Mucosa of rectum (tissue), 2 donors: ENCODE measurements at regions not wholly inside any gene's neighbourhood (a gene's known extent, or its start where the extent isn't known, plus 50 kb on each side); places are given as distances from the start of the nearest gene placed in this dataset.
A peak's percentile ranks its signal among the peaks of the same experiment; 100 is the strongest.
"Not testable (repeated sequence)": the region's sequence is repeated elsewhere in the genome, so short reads cannot be mapped to it uniquely, and the experiment has no call there.

ENCODE experiments used
- H3K27ac ChIP-seq, 2 donors: one replicate each; pipeline ENCODE4 v1.7.0; 2013; ENCODE audit warnings: inconsistent platforms in 2 of 2, low read depth in 2 of 2, low read length in 2 of 2
- H3K27me3 ChIP-seq, 2 donors: one replicate each; pipeline ENCODE4 v1.7.0; 2013; ENCODE audit warnings: low read length in 2 of 2; ENCODE audit not compliant: control insufficient read depth in 2 of 2, insufficient read depth in 2 of 2
- H3K36me3 ChIP-seq, 2 donors: one replicate each; pipeline ENCODE4 v1.7.0; 2013; ENCODE audit warnings: low read length in 2 of 2; ENCODE audit not compliant: control insufficient read depth in 2 of 2, insufficient read depth in 2 of 2
- H3K4me1 ChIP-seq, 2 donors: one replicate each; pipeline ENCODE4 v1.7.0; 2013; ENCODE audit warnings: low read length in 2 of 2, mild to moderate bottlenecking in 1 of 2; ENCODE audit not compliant: control insufficient read depth in 2 of 2, insufficient read depth in 2 of 2
- H3K4me3 ChIP-seq, 2 donors: one replicate each; pipeline ENCODE4 v1.7.0; 2013; ENCODE audit warnings: low read length in 2 of 2
- H3K9ac ChIP-seq, 2 donors: one replicate each; pipeline ENCODE4 v1.7.0; 2013; ENCODE audit warnings: low read length in 2 of 2, low read depth in 1 of 2, mild to moderate bottlenecking in 1 of 2
- H3K9me3 ChIP-seq, 2 donors: one replicate each; pipeline ENCODE4 v1.7.0; 2013; ENCODE audit warnings: low read length in 2 of 2; ENCODE audit not compliant: control insufficient read depth in 2 of 2
- donor health status: healthy.
- donor health status: Normal muscosa, but diverticular disease.

DNA sequence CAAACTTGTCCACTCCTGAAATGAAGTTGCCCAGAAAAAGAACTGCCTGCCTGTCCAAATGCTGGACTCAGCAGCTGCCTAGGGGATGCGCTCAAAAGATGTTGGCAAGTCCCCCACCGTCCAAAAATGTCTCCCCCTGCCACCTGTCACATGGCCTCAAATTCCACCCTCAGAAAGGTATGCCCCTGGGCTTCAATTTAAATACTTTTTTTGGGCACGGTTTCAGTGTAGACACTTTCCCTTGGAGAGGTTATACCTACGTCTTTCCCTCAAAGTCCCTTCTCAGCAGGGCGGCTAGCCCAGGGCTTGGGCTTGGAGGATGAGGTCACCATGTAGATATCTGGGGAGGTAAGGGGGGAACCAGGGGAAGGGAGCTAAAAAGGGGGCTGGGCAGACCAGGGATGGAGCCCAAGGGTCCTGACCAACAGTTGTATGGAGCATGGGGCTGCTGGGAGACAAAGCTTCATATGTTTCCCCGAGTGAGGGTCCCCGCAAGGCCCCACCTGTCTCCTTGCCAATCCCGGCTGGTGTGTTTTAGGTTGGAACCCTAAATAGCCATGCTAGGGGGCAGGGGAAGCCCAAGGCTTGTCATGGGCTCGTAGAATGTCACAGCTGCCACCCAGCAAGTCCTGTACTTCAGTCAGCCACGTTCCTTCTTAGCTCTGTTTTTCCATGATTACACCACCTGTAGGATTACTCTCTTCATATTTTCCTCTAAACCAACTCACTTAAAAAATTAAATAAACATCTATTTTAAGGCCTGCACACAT is 131.2 kb upstream of the TBX3 start:
- Histone ChIP-seq H3K27ac (no peak overlapping the region), H3K36me3 (no peaks in the 10 kb centered on the region), H3K4me1 (peaks cover 0 to 3% of the 10 kb centered on the region in 2 donors), H3K4me3 (no peak overlapping the region), H3K9me3 (no peaks in the 10 kb centered on the region), H3K9ac (no peak overlapping the region), H3K27me3 (peaks cover 0 to 3% of the 10 kb centered on the region in 2 donors)

DNA sequence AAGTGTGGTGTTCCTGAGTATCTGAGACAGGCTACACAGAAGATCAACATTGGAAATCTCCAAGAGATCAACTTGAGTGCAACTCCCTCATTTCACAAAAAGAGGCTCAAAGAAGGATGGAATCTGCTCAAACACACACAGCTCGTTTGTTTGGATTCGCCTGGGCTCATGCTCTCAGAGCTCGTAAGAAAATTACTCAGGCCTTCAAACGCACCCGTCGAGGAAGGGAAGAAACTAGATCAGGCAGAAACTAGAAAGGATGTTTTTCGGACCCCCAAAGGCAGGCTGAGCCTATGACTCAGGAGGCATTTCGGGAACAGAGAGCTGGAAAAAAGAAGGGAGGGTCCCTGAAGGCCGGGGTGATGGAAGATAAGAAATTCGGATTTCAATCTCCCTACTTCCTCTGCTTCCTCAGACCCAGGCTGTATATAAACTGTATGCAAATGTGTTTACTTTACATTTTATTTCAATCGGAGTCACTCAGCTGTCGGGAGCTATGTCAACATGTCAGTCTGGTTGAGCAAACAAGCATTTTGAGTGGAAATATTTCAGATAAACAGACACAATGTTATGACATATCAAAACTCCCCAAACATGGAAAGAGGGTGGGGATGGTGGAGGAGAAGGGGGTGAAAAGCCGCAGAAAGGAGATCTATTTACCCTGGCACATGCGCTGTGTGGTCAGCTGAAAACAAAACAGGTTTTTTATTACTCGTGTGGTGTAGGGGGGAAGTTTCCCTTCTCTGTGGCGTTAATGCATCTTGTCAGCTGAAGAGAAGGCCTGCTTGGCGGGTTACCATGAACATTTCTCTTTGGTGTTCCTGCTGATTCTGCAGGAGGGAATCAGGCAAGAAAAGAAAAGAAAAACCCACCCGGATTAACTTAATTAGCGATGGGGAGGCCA is 129.1 kb upstream of the TBX3 start:
- Histone ChIP-seq H3K4me1 (peaks cover 0 to 3% of the 10 kb centered on the region in 2 donors), H3K9ac (no peak overlapping the region), H3K36me3 (no peaks in the 10 kb centered on the region), H3K4me3 (peak overlapping the region in 1 of 2 donors; percentile 44), H3K27me3 (peaks cover 0 to 3% of the 10 kb centered on the region in 2 donors), H3K9me3 (no peaks in the 10 kb centered on the region), H3K27ac (peak overlapping the region; percentile 26 to 48)

DNA sequence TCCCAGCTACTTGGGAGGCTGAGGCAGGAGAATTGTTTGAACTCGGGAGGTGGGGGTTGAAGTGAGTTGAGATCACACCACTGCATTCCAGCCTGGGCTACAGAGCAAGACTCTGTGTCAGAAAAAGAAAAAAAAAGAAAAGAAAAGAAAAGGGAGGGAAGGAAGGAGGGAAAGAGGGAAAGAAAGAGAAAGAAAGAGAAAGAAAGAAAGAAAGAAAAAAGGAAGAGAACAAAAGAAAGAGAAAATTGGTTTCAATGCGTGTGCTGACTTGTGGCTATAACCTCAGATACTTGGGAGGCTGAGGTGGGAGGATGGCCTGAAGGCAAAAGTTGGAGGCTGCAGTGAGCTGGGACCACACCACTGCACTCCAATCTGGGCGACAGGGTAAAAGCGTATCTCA is 128.4 kb upstream of the TBX3 start:
- H3K9ac ChIP-seq: no peak overlapping the region
- H3K4me1 ChIP-seq: peaks cover 0 to 3% of the 10 kb centered on the region in 2 donors
- no peaks in the 10 kb centered on the region for H3K9me3 ChIP-seq
- no peaks in the 10 kb centered on the region for H3K36me3 ChIP-seq
- no peak overlapping the region for H3K4me3 ChIP-seq
- H3K27me3 ChIP-seq: peaks cover 0 to 3% of the 10 kb centered on the region in 2 donors
- no peak overlapping the region for H3K27ac ChIP-seq

DNA sequence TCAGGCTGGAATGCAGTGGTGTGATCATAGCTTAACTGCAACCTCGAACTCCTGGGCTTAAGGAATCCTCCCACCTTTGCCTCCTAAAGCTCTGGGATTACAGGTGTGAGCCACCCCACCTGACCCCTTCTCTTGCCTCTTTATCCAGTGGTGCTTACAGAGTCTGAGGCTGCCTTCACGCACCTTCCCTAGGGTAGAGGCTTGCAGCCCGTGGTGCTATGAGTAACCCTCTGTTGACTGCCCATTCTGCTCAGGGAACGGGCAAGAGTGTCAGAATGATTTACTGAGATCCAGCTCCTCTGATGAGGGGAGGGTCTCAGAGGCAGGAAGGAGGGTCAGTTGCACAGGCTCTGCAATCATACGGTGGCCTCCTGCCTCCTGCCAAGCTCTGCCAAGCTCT is 125.1 kb upstream of the TBX3 start:
- no peaks in the 10 kb centered on the region for H3K36me3 ChIP-seq
- H3K4me1 ChIP-seq: peaks cover 0 to 3% of the 10 kb centered on the region in 2 donors
- H3K9me3 ChIP-seq: no peaks in the 10 kb centered on the region
- H3K9ac ChIP-seq: no peak overlapping the region
- H3K27me3 ChIP-seq: peaks cover 0 to 3% of the 10 kb centered on the region in 2 donors
- H3K27ac ChIP-seq: no peak overlapping the region
- H3K4me3 ChIP-seq: no peak overlapping the region

DNA sequence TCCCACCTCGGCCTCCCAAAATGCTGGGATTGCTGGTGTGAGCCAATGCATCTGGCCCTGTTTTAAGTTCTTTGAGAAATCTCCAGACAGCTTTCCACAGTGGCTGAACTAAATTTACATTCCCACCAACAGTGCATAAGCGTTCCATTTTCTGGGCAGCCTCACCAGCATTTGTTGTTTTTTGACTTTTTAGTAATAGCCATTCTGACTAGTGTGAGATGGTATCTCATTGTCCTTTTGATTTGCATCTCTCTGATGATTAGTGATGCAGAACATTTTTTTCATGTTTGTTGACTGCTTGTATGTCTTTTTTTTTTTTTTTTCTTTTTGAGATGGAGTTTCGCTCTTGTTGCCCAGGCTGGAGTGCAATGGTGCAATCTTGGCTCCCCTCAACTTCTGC is 117.4 kb upstream of the TBX3 start:
- H3K4me1 ChIP-seq, H3K27ac ChIP-seq, H3K36me3 ChIP-seq, H3K4me3 ChIP-seq, H3K27me3 ChIP-seq, H3K9me3 ChIP-seq, H3K9ac ChIP-seq: not testable (repeated sequence)

DNA sequence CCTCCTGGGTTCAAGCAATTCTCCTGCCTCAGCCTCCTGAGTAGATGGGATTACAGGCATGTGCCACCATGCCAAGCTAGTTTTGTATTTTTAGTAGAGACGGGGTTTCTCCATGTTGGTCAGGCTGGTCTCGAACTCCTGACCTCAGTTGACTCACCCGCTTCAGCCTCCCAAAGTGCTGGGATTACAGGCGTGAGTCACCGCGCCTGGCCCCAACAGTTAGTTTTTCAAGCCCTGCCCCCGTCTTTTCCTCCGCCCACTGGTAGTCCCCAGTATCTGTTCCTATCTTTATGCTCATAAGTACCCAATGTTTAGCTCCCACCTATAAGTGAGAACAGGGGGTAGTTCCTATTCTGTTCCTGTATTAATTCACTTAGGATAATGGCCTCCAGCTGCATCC is 116.6 kb upstream of the TBX3 start:
- H3K27me3 ChIP-seq, H3K4me1 ChIP-seq, H3K36me3 ChIP-seq, H3K4me3 ChIP-seq, H3K9me3 ChIP-seq, H3K9ac ChIP-seq, H3K27ac ChIP-seq: not testable (repeated sequence)

DNA sequence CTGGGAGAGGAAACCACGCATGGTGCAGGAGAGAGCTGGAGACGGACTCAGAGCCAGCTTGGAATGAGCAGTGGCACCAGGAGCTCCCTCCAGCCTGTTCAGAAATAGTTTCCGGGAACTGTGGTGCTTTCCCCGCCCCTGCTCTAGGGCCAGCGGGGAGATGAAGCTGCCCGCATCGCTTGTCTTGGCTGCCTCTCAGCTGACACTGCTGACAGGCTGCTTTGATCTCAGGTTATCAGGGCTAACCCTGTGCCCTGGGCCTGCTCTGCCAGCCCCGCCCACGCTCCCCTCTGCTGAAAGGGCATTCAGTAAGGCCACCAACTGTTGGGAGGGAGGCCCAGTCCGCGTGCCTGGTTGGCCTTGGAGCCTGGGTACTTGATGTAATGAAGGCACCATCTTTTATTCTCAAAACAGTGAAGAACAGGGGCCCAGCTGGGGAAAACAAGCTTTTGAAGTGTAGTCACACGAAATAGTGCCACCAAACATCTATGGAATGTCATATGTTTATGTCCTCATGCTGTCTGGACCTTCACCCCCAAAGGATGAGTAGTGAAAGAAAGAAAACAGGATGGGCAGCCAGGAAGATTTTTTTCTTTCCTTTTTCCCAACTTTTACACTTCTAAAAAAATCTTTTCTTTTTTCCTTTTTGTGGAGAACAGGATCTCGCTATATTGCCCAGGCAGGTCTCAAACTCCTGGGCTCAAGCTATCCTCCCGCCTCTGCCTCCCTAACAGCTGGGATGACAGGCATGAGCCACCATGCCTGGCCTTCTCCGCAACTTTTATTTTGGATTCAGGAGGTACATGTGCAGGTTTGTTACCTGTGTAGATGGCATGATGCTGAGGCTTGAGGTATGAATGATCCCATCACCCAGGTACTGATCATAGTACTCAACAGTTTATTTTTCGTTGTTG is 115.9 kb upstream of the TBX3 start:
- Histone ChIP-seq H3K27ac (no peak overlapping the region), H3K9ac (no peak overlapping the region), H3K4me3 (no peak overlapping the region), H3K27me3 (no peaks in the 10 kb centered on the region), H3K9me3 (no peaks in the 10 kb centered on the region), H3K36me3 (no peaks in the 10 kb centered on the region), H3K4me1 (no peaks in the 10 kb centered on the region)

DNA sequence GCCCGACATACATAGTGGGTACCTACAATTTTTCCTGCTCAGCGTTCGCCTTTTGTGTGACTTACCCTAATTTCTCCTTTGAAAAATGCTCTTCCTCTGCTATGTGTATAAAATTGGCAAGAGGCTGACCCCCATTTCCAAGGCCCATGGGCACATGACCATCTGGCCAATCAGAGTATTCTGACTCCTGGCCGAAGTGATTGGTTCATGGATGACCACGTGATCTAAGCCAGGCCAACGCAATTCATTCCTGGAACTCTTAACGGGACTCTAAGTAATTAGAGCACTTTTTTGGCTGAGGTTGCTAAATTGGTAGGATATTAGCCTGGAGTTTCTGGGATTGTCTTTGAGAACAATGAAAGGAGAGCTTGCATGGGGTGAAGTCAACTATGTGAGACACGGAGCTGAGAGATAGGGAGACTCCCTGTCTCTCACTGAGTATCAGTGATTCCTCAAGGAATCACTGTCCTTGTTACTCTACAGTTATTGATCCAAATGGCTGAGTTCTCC is 110.1 kb upstream of the TBX3 start:
- no peak overlapping the region for H3K9ac ChIP-seq
- no peak overlapping the region for H3K27ac ChIP-seq
- H3K36me3 ChIP-seq: no peaks in the 10 kb centered on the region
- H3K4me3 ChIP-seq: no peak overlapping the region
- no peaks in the 10 kb centered on the region for H3K27me3 ChIP-seq
- no peaks in the 10 kb centered on the region for H3K4me1 ChIP-seq
- no peaks in the 10 kb centered on the region for H3K9me3 ChIP-seq

DNA sequence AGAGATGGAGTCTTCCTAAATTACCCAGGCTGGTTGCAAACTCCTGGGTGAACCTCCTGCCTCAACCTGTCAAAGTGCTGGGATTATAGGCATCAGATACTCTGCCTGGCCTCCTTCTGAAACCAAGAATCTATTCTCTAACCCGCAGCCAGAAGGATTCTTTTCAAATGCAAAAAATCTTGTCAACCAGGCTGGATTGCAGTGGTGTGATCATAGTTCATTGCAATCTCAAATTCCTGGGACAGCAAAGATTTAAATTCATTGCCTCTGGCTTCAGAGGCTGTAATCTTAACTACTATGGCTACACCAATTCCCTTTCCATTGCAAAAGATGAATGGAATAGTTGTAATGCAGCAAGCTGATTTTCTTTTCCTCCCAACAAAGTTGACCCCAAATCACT is 106.3 kb upstream of the TBX3 start:
- H3K4me3 ChIP-seq: no peak overlapping the region
- no peaks in the 10 kb centered on the region for H3K36me3 ChIP-seq
- H3K27me3 ChIP-seq: no peaks in the 10 kb centered on the region
- H3K4me1 ChIP-seq: no peaks in the 10 kb centered on the region
- H3K27ac ChIP-seq: no peak overlapping the region
- no peaks in the 10 kb centered on the region for H3K9me3 ChIP-seq
- H3K9ac ChIP-seq: no peak overlapping the region
